Karpas-422 (cell line): ENCODE measurements at regions not wholly inside any gene's neighbourhood (a gene's known extent, or its start where the extent isn't known, plus 50 kb on each side); places are given as distances from the start of the nearest gene placed in this dataset.
A peak's percentile ranks its signal among the peaks of the same experiment; 100 is the strongest.

ENCODE experiments used
- DNase-seq: peaks from one replicate; pipeline ENCODE4 v3.0.0-alpha.2; 2015
- H2AFZ ChIP-seq: fragments of 200-600 bp; sonication (generic); 2 replicates; pipeline ENCODE4 v1.6.1; 2014; ENCODE audit warnings: antibody characterized with exemption, low read length, mixed read lengths
- H3K27ac ChIP-seq: fragments of 200-600 bp; sonication (generic); 2 replicates; pipeline ENCODE4 v1.5.1; 2014; ENCODE audit warnings: mild to moderate bottlenecking, low read length, moderate library complexity
- H3K27me3 ChIP-seq: fragments of 200-600 bp; sonication (generic); 2 replicates; pipeline ENCODE4 v1.6.1; 2014; ENCODE audit warnings: low read length, mixed read lengths
- H3K36me3 ChIP-seq: fragments of 200-600 bp; sonication (generic); 2 replicates; pipeline ENCODE4 v1.6.1; 2014; ENCODE audit warnings: low read length, mixed read lengths; ENCODE audit not compliant: insufficient read depth
- H3K4me1 ChIP-seq: fragments of 200-600 bp; sonication (generic); 2 replicates; pipeline ENCODE4 v1.6.1; 2014; ENCODE audit warnings: mild to moderate bottlenecking, low read length, mixed read lengths
- H3K4me2 ChIP-seq: fragments of 200-600 bp; sonication (generic); 2 replicates; pipeline ENCODE4 v1.6.1; 2014; ENCODE audit warnings: low read length, low read depth, mild to moderate bottlenecking; ENCODE audit not compliant: poor library complexity, severe bottlenecking
- H3K4me3 ChIP-seq: fragments of 200-600 bp; sonication (generic); 2 replicates; pipeline ENCODE4 v1.5.1; 2014; ENCODE audit warnings: mild to moderate bottlenecking, antibody characterized with exemption, low read length, mixed read lengths
- H3K79me2 ChIP-seq: fragments of 200-600 bp; sonication (generic); 2 replicates; pipeline ENCODE4 v1.6.1; 2014; ENCODE audit warnings: mild to moderate bottlenecking, low read length, mixed read lengths
- H3K9ac ChIP-seq: fragments of 200-600 bp; sonication (generic); 2 replicates; pipeline ENCODE4 v1.6.0; 2014; ENCODE audit warnings: low read length
- H3K9me2 ChIP-seq: fragments of 200-600 bp; sonication (generic), shearing (Covaris generic); replicated peaks from 2 replicates; pipeline ENCODE4 v1.6.0; 2014; ENCODE audit warnings: mild to moderate bottlenecking, low read length, moderate library complexity; ENCODE audit not compliant: insufficient read depth
- H3K9me3 ChIP-seq: fragments of 300-700, 200-600 bp; sonication (generic); 2 replicates; pipeline ENCODE4 v1.6.1; 2014; ENCODE audit warnings: low read length, mixed read lengths
- H4K20me1 ChIP-seq: fragments of 200-600 bp; sonication (generic); 2 replicates; pipeline ENCODE4 v1.6.1; 2014; ENCODE audit warnings: mild to moderate bottlenecking, antibody characterized with exemption, low read length, low read depth; ENCODE audit not compliant: insufficient read depth

DNA sequence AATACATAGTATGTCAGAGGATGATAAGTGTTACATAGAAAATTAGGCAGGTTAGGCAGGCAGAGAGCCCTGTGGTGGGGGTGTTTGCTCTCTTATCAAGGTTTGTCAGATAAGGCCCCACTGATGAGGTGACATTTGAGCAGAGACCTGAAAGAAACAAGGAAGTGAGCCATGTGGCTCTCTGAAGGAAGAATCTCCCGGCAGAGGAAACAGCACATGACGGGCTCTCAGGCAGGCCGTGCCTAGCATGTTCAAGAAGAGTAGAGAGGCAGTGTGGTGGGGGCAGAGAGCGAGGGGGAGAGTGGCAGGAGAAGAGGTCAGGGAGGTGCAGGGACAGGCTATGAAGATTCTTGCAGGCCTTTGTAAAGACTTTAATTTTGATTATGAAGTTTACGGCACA is 82.0 kb upstream of the ASIC2 start:
- no peaks in the 10 kb centered on the region for H3K27me3 ChIP-seq
- H3K9me3 ChIP-seq, result no peaks in the 10 kb centered on the region
- no peaks in the 10 kb centered on the region for H4K20me1 ChIP-seq
- H3K27ac ChIP-seq, result no peak overlapping the region
- no peak overlapping the region for H3K4me3 ChIP-seq
- no peak overlapping the region for H3K4me2 ChIP-seq
- H2AFZ ChIP-seq, result no peak overlapping the region
- DNase-seq, result no peak
- no peak overlapping the region for H3K9ac ChIP-seq
- H3K9me2 ChIP-seq, result no peaks in the 10 kb centered on the region
- no peaks in the 10 kb centered on the region for H3K36me3 ChIP-seq
- H3K79me2 ChIP-seq, result no peaks in the 10 kb centered on the region
- H3K4me1 ChIP-seq, result no peaks in the 10 kb centered on the region

GRCh38 chr17:33375783-33376182 is 82.7 kb upstream of the ASIC2 start:
- Histone ChIP-seq H3K9me3 (no peaks in the 10 kb centered on the region), H2AFZ (no peak overlapping the region), H3K27me3 (no peaks in the 10 kb centered on the region), H3K36me3 (no peaks in the 10 kb centered on the region), H3K79me2 (no peaks in the 10 kb centered on the region), H4K20me1 (no peaks in the 10 kb centered on the region), H3K4me2 (no peak overlapping the region), H3K4me1 (no peaks in the 10 kb centered on the region), H3K9me2 (no peaks in the 10 kb centered on the region), H3K27ac (no peak overlapping the region), H3K4me3 (no peak overlapping the region), H3K9ac (no peak overlapping the region)
- no peak for DNase-seq

GRCh38 chr17:33377837-33378595 is 84.9 kb upstream of the ASIC2 start:
- no peak overlapping the region for H2AFZ ChIP-seq
- no peaks in the 10 kb centered on the region for H3K9me3 ChIP-seq
- H3K4me1 ChIP-seq, result no peaks in the 10 kb centered on the region
- H3K79me2 ChIP-seq, result no peaks in the 10 kb centered on the region
- DNase-seq, result peak; percentile 42
- no peak overlapping the region for H3K9ac ChIP-seq
- H3K36me3 ChIP-seq, result no peaks in the 10 kb centered on the region
- no peak overlapping the region for H3K4me2 ChIP-seq
- H3K9me2 ChIP-seq, result no peaks in the 10 kb centered on the region
- no peaks in the 10 kb centered on the region for H4K20me1 ChIP-seq
- no peak overlapping the region for H3K27ac ChIP-seq
- no peaks in the 10 kb centered on the region for H3K27me3 ChIP-seq
- no peak overlapping the region for H3K4me3 ChIP-seq

- Histone ChIP-seq H3K9ac (no peak overlapping the region), H4K20me1 (no peaks in the 10 kb centered on the region), H3K9me3 (no peaks in the 10 kb centered on the region), H3K9me2 (no peaks in the 10 kb centered on the region), H3K36me3 (no peaks in the 10 kb centered on the region), H3K4me2 (no peak overlapping the region), H3K4me3 (no peak overlapping the region), H3K27ac (no peak overlapping the region), H3K4me1 (no peaks in the 10 kb centered on the region), H2AFZ (no peak overlapping the region), H3K79me2 (no peaks in the 10 kb centered on the region), H3K27me3 (no peaks in the 10 kb centered on the region)
- no peak for DNase-seq
These were observed 88.1 kb upstream of the ASIC2 start for GRCh38 chr17:33381201-33381600.

DNA sequence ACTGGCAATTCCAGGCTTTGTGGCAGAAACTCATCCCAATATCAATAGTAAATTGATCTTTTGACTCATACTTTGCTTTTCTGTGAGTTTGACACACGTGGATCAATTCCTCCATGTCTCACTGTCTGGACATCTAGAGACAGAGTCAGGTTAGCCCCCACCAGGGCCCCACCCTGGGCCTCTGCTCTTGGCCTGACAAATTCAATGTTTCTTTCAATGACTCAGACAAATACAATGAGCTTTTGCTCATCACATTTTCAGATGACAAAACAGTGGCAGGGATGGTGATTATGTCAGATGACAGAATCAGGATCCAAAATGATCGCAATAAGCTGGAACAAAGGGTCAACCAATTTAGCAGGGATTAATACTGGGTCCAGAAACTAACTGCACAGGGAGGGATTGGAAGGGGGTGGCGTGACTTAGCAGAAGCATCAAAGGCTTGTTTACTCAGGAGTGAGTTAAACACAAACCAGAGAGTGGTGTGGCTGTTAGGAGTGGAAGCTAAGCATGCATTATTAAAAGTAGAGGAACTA is 90.5 kb upstream of the ASIC2 start:
- Histone ChIP-seq H3K36me3 (no peaks in the 10 kb centered on the region), H3K79me2 (no peaks in the 10 kb centered on the region), H2AFZ (no peak overlapping the region), H4K20me1 (no peaks in the 10 kb centered on the region), H3K9me2 (no peaks in the 10 kb centered on the region), H3K4me1 (no peaks in the 10 kb centered on the region), H3K9ac (no peak overlapping the region), H3K4me3 (no peak overlapping the region), H3K27me3 (no peaks in the 10 kb centered on the region), H3K27ac (no peak overlapping the region), H3K4me2 (no peak overlapping the region), H3K9me3 (no peaks in the 10 kb centered on the region)
- no peak for DNase-seq

DNA sequence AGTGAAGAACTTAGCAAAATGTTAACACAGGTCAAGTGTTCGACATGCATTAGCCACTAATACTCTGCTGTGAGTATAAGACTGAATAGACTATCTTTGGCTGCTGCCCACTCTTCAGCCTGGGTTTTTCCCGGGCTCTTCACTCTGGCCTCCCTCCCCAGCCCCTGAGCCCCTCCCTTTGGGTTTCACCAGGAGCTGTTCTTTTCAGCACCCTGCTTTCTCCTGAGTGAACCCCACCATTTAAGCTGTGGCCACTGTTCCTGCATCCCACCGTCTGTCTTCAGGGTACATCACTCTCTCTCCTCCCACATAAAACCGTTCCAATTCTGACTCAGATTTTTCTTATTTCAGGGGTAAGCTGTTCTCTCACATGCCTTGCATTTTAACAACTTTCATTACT is 92.0 kb upstream of the ASIC2 start:
- no peaks in the 10 kb centered on the region for H3K9me2 ChIP-seq
- no peaks in the 10 kb centered on the region for H3K4me1 ChIP-seq
- no peaks in the 10 kb centered on the region for H3K79me2 ChIP-seq
- no peaks in the 10 kb centered on the region for H4K20me1 ChIP-seq
- no peak for DNase-seq
- no peak overlapping the region for H3K4me3 ChIP-seq
- no peak overlapping the region for H3K27ac ChIP-seq
- H3K27me3 ChIP-seq, result no peaks in the 10 kb centered on the region
- H3K9ac ChIP-seq, result no peak overlapping the region
- no peaks in the 10 kb centered on the region for H3K9me3 ChIP-seq
- no peak overlapping the region for H3K4me2 ChIP-seq
- no peak overlapping the region for H2AFZ ChIP-seq
- no peaks in the 10 kb centered on the region for H3K36me3 ChIP-seq

GRCh38 chr17:33385713-33386112 is 92.6 kb upstream of the ASIC2 start:
- DNase-seq, result no peak
- Histone ChIP-seq H3K4me3 (no peak overlapping the region), H3K4me2 (no peak overlapping the region), H3K9me3 (no peaks in the 10 kb centered on the region), H3K27me3 (no peaks in the 10 kb centered on the region), H3K9me2 (no peaks in the 10 kb centered on the region), H3K36me3 (no peaks in the 10 kb centered on the region), H4K20me1 (no peaks in the 10 kb centered on the region), H3K9ac (no peak overlapping the region), H3K79me2 (no peaks in the 10 kb centered on the region), H3K27ac (no peak overlapping the region), H3K4me1 (no peaks in the 10 kb centered on the region), H2AFZ (no peak overlapping the region)

GRCh38 chr17:33387406-33387805 is 94.3 kb upstream of the ASIC2 start:
- Histone ChIP-seq H3K27ac (no peak overlapping the region), H3K4me3 (no peak overlapping the region), H4K20me1 (no peaks in the 10 kb centered on the region), H3K9me2 (no peaks in the 10 kb centered on the region), H3K36me3 (no peaks in the 10 kb centered on the region), H2AFZ (no peak overlapping the region), H3K79me2 (no peaks in the 10 kb centered on the region), H3K9ac (no peak overlapping the region), H3K4me1 (no peaks in the 10 kb centered on the region), H3K9me3 (no peaks in the 10 kb centered on the region), H3K4me2 (no peak overlapping the region), H3K27me3 (no peaks in the 10 kb centered on the region)
- DNase-seq, result no peak
